ENCODE measurements at regions not wholly inside any gene's neighbourhood (a gene's known extent, or its start where the extent isn't known, plus 50 kb on each side); places are given as distances from the start of the nearest gene placed in this dataset.
"Not testable (repeated sequence)": the region's sequence is repeated elsewhere in the genome, so short reads cannot be mapped to it uniquely, and the experiment has no call there.

GRCh38 chr13:66152596-66152995 is 1077.5 kb downstream of the PCDH9 start:
- no peak for DNase-seq (ENCODE audit: low spot score)

DNA sequence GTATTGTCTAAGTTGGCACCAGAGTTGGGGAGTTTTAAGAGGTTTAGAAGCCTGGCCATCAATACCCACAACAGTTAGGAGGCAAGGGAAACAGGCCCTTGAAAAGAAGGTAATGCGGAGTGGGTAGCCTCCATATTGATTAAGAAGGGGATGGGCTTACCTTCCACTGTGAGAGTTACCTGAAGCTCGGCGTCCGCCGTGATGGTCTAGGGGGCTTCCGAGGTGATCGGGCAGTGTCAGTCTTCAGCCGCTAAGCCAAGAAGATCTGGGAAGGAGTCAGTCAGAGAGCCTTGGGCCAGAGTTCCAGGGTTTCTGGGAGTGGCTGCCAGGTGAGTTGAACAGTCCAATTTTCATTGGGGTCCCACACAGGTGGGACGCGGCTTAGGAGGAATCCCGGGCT is 1085.8 kb downstream of the PCDH9 start:
- not testable (repeated sequence) for DNase-seq (ENCODE audit: low spot score)

GRCh38 chr13:66139701-66140100 is 1090.4 kb downstream of the PCDH9 start:
- no peak for DNase-seq (ENCODE audit: low spot score)

- DNase-seq (ENCODE audit: low spot score): no peak
These were observed 1090.9 kb downstream of the PCDH9 start for GRCh38 chr13:66139250-66139649.

- no peak for DNase-seq (ENCODE audit: low spot score)
These were observed 1091.8 kb downstream of the PCDH9 start for GRCh38 chr13:66138172-66138811.

GRCh38 chr13:66137384-66137783 is 1092.8 kb downstream of the PCDH9 start:
- no peak for DNase-seq (ENCODE audit: low spot score)

DNA sequence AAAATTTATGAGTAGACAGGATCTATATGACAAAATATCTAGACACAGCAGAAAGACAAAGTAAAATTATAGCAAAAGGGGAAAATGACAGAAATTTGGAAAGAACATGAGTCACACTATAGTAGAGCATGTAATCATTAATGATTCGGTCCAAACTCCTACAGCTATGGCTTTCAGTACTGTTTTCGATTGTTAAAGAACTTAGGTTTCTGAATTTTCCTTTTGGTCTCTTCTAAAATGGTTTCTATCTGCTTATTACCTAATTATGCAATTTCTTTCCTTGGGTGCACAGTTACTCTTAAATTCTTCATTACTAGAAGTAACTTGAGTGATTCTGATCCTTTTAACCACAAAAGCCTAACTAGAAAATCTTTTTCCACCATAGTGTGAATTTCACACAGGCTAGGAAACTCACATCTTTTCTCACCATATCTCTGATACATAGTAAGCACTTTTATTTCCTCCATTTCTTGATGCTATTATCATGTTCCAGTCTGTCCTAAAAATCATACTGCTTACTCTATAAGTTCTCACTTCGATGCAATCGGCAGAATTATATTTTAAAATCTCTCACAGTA is 1101.4 kb downstream of the PCDH9 start:
- DNase-seq (ENCODE audit: low spot score): no peak

- DNase-seq (ENCODE audit: low spot score): no peak
These were observed 1101.9 kb downstream of the PCDH9 start for GRCh38 chr13:66128201-66128600.

- no peak for DNase-seq (ENCODE audit: low spot score)
These were observed 1112.6 kb downstream of the PCDH9 start for GRCh38 chr13:66117563-66117962.

GRCh38 chr13:66113882-66114526 is 1116.1 kb downstream of the PCDH9 start:
- DNase-seq (ENCODE audit: low spot score): no peak

GRCh38 chr13:66111628-66112027 is 1118.5 kb downstream of the PCDH9 start:
- DNase-seq (ENCODE audit: low spot score): no peak

- no peak for DNase-seq (ENCODE audit: low spot score)
These were observed 1123.9 kb downstream of the PCDH9 start for GRCh38 chr13:66106246-66106645.

DNA sequence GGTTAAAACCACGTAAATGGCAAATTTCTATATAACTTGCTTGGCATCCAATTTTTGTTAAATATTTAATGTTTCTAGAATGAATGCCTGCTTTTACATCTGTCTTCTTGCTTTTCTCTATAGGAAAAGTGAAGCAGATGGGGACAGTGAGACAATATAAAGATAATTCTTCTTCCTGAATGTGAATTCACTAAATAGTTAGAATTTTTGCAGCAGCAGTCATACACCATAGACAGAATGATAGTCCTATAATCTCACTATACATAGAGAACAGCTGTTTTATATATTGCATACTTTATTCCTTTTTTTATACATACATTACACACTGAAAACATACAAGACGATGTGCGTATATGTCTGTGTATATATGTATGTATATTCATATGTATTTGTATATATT is 1127.3 kb downstream of the PCDH9 start:
- no peak for DNase-seq (ENCODE audit: low spot score)

DNA sequence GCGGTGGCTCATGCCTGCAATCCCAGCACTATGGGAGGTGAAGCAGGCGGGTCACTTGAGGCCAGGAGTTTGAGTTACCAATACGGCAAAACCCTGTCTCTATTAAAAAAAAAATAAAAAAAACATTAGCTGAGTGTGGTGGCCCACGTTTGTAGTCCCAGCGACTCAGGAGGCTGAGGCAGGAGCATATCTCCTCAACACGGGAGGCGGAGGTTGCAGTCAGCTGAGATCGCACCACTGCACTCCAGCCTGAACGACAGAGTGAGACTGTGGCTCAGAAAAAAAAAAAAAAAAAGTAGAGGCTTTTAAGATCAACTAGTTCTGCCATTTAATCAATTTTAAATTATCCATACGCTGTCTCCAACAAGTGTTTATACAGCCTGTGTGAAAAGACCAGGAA is 1130.3 kb downstream of the PCDH9 start:
- DNase-seq (ENCODE audit: low spot score): no peak

- no peak for DNase-seq (ENCODE audit: low spot score)
These were observed 1131.1 kb downstream of the PCDH9 start for GRCh38 chr13:66098931-66099628.

GRCh38 chr13:66089711-66090110 is 1140.4 kb downstream of the PCDH9 start:
- no peak for DNase-seq (ENCODE audit: low spot score)

DNA sequence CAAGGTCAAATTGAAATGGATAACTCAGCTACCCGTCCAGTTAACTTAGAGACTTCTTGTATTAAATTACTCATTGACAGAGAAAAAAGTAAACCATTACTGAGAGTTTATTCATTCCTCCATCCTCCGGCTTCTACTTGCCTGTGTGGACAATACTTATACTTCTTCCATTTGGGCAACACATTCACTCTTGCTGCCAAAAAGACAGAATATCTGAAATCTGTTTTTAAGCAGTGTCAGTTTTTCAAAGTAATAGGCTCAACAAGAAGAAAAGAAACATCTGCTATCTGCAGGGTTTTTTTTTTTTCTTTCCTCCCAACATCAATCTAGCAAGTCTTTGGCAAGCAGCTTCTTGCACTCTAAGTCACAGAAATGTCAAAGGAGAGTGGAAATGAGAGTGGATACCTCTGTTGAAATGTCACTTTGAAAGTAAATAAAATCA is 1142.8 kb downstream of the PCDH9 start:
- DNase-seq (ENCODE audit: low spot score): no peak

DNA sequence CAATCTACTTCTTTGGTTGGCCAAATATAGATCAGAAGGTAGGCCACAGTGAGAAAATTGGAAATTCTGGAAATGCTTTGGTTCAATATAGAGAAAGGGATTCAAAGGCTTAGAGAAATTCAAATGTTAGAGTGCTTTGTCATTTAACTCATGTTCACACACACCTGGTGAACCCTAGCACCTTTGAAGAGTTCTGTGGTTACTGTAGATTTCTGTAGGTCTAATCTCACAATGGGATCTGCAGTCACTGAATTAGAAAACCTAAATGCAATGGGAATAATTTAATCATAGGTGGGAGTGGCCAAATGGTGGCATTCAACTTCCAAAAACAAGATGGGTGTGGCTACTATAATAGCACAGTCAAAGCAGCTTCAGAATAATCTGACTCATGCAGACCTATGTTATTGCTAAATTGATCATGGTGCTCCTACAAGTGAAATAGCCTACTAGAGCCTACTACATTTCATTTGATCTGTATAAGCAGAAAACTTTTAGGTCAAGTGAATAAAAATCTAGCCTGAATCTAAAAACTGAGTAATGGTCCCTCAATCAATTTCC is 1152.9 kb downstream of the PCDH9 start:
- DNase-seq (ENCODE audit: low spot score): no peak

DNA sequence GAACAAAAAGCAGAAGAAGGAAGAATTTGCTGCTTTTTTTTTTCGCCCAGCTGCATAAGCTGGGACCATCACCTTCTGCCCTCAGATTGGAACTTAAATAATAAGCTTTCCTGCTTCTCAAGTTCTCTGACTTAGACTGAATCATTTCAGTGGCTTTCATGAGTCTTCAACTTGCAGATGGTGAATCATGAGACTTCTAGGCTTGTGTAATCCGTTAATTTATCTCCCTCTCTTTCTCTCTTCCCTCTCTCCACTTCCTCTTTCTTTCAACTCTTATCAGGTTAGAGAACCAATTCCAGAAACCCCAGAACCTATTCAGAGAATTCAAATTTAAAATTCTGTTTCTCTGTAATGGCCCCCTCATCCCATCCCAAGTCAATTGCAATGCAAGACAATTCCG is 1153.7 kb downstream of the PCDH9 start:
- DNase-seq (ENCODE audit: low spot score): no peak

DNA sequence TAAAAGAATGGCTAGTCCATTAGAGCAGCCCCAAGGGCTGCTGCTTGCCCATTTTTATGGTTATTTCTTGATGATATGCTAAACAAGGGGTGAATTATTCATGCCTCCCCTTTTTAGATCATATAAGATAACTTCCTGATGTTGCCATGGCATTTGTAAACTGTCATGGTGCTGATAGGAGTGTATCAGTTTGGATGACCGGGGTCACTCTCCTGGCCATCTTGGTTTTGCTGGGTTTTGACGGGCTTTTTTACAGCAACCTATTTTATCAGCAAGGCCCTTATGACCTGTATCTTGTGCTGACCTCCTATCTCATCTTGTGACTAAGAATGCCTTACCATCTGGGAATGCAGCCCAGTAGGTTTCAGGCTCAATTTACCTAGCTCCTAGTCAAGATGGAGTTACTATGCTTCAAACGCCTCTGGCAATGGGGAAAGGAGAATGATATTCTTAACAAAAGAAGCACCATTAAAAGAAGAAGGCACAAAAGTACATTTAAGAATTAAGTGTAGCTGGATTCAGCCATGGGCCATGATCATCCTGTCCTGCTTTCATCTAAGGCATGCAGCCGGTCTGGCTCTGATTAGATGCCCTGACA is 1156.0 kb downstream of the PCDH9 start:
- DNase-seq (ENCODE audit: low spot score): no peak

DNA sequence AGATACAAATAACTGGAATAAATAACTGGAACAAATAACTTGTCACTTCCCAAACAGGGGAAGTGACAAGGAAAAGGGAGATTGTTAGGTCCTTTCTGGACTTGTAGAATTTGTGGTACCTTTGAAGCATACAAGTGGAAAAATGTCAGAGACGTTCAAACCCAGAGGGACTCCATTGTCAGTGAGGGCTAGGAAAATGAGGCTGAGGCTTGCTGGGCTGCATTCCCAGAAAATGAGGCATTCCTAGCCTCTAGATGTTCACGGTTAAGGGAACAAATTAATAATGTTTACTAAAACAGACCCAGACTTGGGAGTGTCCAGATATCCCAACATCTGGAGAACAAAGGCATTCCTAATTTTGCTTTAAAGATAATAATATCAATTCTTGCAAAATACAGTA is 1158.0 kb downstream of the PCDH9 start:
- DNase-seq (ENCODE audit: low spot score): not testable (repeated sequence)

DNA sequence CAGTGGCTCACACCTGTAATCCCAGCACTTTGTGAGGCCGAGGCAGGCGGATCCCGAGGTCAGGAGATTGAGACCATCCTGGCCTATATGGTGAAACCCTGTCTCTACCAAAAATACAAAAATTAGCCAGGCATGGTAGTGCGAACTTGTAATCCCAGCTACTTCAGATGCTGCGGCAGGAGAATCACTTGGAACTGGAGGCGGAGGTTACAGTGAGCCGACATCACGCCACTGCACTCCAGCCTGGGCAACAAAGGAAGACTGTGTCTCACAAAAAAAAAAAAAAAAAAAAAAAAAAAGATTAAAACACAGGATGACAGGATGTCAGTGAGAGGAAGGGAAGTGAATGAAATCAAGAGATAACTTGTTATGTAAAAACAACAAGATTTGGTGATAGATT is 1158.5 kb downstream of the PCDH9 start:
- DNase-seq (ENCODE audit: low spot score): no peak
